Right lobe of liver (tissue), 6 donors: ENCODE measurements at regions not wholly inside any gene's neighbourhood (a gene's known extent, or its start where the extent isn't known, plus 50 kb on each side); places are given as distances from the start of the nearest gene placed in this dataset.

Experiments used
- ATAC-seq, 4 donors: fragments of 200-7000 bp; cut with Tn5 transposase; one replicate each; pipeline ENCODE4 v1.9.1; 2020; ENCODE audit warnings: mild to moderate bottlenecking in 4 of 4, moderate library complexity in 4 of 4
- DNase-seq, 3 donors: peaks; one replicate each; pipeline ENCODE4 v3.0.0-alpha.2; 2020
- H3K27ac ChIP-seq, 3 donors: fragments of 200-600 bp; one replicate each; pipeline ENCODE4 v1.8.0; 2022
- H3K27me3 ChIP-seq, 2 donors: fragments of 200-600 bp; one replicate each; pipeline ENCODE4 v1.8.0; 2022
- H3K36me3 ChIP-seq, 4 donors: fragments of 200-600 bp; sonication (generic) in 1 of 4; one replicate each; pipeline versions ENCODE4 v1.5.1 to v1.8.0; 2017 to 2022; ENCODE audit warnings: control low read depth in 1 of 4
- H3K4me1 ChIP-seq, 4 donors: fragments of 200-600 bp; sonication (generic) in 1 of 4; one replicate each; pipeline versions ENCODE4 v1.5.1 to v1.8.0; 2017 to 2022; ENCODE audit warnings: control low read depth in 1 of 4
- H3K4me3 ChIP-seq, 3 donors: fragments of 200-600 bp; one replicate each; pipeline ENCODE4 v1.8.0; 2022
- H3K9me3 ChIP-seq, 4 donors: fragments of 200-600 bp; sonication (generic) in 1 of 4; one replicate each; pipeline versions ENCODE4 v1.5.1 to v1.8.0; 2017 to 2022; ENCODE audit warnings: control low read depth in 1 of 4
- POLR2A ChIP-seq: fragments of 450-650 bp; IDR thresholded peaks from one replicate; pipeline ENCODE4 v1.6.1; 2017; ENCODE audit warnings: antibody characterized with exemption, mild to moderate bottlenecking
- WGBS: methylation state at CpG from one replicate; pipeline ENCODE4 v1.1.6; 2018; ENCODE audit warnings: low coverage, low lambda C conversion rate; ENCODE audit not compliant: insufficient coverage; ENCODE audit errors: missing lambda C conversion rate; 5-methylcytosine and 5-hydroxymethylcytosine counted together
- intact Hi-C, 2 donors: fragments of 100-400 bp; cut with DNase I; formaldehyde crosslinking; loops; one replicate each; pipeline versions ENCODE4 v1.11.2 to v1.14.1; 2022
- TF ChIP-seq, protein P1 (sequence below), 4 donors: fragments of 200-600 bp in 3 of 4; fragments of 450-650 bp in 1 of 4; IDR thresholded peaks; one replicate each; pipeline versions ENCODE4 v1.5.1 to v1.8.0; 2016 to 2022; ENCODE audit warnings: antibody characterized with exemption in 4 of 4, mild to moderate bottlenecking in 2 of 4
- donor health status: DM: no; HTN: yes; CAD: no.
- donor health status: DM: no; HTN: no; CAD: no.
- donor health status: DM: no; HTN: no; CAD: no.
- donor health status: DM: no; HTN: yes; CAD: no.
- donor health status: DM: no; HTN: yes; CAD: no.

- Histone ChIP-seq H3K36me3 (no peaks in the 10 kb centered on the region), H3K4me3 (no peak overlapping the region), H3K27me3 (no peaks in the 10 kb centered on the region), H3K4me1 (no peaks in the 10 kb centered on the region), H3K9me3 (no peaks in the 10 kb centered on the region), H3K27ac (no peak overlapping the region)
- no peak for ATAC-seq
- WGBS, result 8% methylated on average over 3 of the region's 3 CpGs
- TF ChIP-seq POLR2A, result no peak
- TF ChIP-seq, protein P1, sequence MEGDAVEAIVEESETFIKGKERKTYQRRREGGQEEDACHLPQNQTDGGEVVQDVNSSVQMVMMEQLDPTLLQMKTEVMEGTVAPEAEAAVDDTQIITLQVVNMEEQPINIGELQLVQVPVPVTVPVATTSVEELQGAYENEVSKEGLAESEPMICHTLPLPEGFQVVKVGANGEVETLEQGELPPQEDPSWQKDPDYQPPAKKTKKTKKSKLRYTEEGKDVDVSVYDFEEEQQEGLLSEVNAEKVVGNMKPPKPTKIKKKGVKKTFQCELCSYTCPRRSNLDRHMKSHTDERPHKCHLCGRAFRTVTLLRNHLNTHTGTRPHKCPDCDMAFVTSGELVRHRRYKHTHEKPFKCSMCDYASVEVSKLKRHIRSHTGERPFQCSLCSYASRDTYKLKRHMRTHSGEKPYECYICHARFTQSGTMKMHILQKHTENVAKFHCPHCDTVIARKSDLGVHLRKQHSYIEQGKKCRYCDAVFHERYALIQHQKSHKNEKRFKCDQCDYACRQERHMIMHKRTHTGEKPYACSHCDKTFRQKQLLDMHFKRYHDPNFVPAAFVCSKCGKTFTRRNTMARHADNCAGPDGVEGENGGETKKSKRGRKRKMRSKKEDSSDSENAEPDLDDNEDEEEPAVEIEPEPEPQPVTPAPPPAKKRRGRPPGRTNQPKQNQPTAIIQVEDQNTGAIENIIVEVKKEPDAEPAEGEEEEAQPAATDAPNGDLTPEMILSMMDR (IDR thresholded peaks at IDR 0.05), result no peak
- intact Hi-C loops, result no loop called here
- DNase-seq, result no peak
These were observed 87.8 kb upstream of the TLR4 start for GRCh38 chr9:117616431-117616831.

DNA sequence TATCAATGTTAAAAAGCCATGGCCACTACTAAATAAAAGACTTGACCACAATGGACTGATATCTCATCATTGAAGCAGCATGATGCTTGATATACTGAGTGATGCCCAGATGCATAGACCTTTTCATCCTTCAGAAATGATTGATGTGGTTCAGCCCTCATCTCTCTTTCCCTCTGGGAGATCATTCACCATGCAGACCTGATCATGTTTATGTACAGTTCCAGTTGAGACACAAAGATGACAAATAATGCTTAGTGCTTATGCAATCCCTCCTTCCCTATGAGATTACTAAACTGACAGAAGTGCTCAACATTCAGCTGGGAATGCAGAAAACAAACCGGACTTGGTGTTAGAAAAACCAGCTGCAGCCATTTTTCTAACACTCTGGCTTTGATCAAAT is 91.9 kb upstream of the TLR4 start:
- DNase-seq (no peak), ATAC-seq (no peak)
- TF ChIP-seq POLR2A, result no peak
- TF ChIP-seq, protein P1 (IDR thresholded peaks at IDR 0.05), result no peak
- Histone ChIP-seq H3K27me3 (no peaks in the 10 kb centered on the region), H3K9me3 (no peaks in the 10 kb centered on the region), H3K4me3 (no peak overlapping the region), H3K36me3 (no peaks in the 10 kb centered on the region), H3K27ac (no peak overlapping the region), H3K4me1 (no peaks in the 10 kb centered on the region)
- intact Hi-C loops, result no loop called here
- WGBS, result 36% methylated on average over 1 of the region's 1 CpG

GRCh38 chr9:117597977-117598376 is 106.2 kb upstream of the TLR4 start:
- intact Hi-C loops, result no loop called here
- no peak overlapping the region for H3K4me3 ChIP-seq
- no peaks in the 10 kb centered on the region for H3K27me3 ChIP-seq
- H3K9me3 ChIP-seq, result no peaks in the 10 kb centered on the region
- H3K36me3 ChIP-seq, result no peaks in the 10 kb centered on the region
- no peak for DNase-seq
- H3K4me1 ChIP-seq, result no peaks in the 10 kb centered on the region
- no peak for TF ChIP-seq POLR2A
- TF ChIP-seq, protein P1 (IDR thresholded peaks at IDR 0.05), result no peak
- no peak for ATAC-seq
- H3K27ac ChIP-seq, result no peak overlapping the region
- 77% methylated on average over 2 of the region's 2 CpGs for WGBS

DNA sequence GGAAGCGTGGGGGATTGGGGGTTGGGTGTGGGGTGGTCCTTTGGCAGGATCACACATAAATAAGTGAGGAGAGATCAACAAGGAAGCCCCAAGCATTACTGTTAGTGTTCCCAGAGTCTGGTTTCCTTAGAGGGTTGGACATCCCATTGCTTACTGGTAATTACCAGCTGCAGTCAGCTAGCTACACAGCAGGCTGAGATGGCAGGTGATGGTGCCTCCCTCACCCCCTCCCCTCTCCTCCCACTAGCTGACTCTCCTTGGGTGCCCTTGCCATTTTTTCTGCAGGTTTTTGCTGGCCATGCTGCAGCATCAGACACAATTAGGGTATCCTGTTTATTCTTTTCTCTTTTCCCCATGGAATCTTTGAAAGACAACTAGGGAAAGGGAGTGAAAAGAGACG is 107.5 kb upstream of the TLR4 start:
- Histone ChIP-seq H3K27ac (no peak overlapping the region), H3K36me3 (no peaks in the 10 kb centered on the region), H3K27me3 (no peaks in the 10 kb centered on the region), H3K4me3 (no peak overlapping the region), H3K4me1 (no peaks in the 10 kb centered on the region), H3K9me3 (no peaks in the 10 kb centered on the region)
- intact Hi-C loops, result no loop called here
- TF ChIP-seq, protein P1 (IDR thresholded peaks at IDR 0.05), result no peak
- no peak for TF ChIP-seq POLR2A
- ATAC-seq (no peak), DNase-seq (no peak)
- WGBS, result 36% methylated on average over 2 of the region's 2 CpGs

DNA sequence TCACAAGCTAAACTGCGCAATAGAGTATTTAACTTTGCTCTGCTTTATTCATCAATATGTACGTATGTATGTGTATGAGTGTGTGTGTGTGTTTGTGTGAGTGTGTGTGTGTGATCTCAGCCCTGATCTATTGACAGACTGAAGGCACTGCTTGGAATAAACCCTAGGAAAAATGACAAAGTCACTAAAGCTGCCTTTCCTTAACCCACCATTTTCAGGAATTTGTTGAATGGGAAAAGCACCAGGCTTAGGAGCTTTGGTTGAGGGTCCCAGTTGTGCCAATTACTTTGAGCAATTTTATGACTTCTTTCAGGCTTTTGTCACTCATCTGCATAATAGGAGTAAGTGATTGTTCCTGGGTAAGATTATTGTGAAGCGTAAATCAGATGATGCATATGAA is 108.6 kb upstream of the TLR4 start:
- WGBS, result 82% methylated on average over 3 of the region's 3 CpGs
- no peak for DNase-seq
- Histone ChIP-seq H3K4me1 (no peaks in the 10 kb centered on the region), H3K9me3 (no peaks in the 10 kb centered on the region), H3K27ac (no peak overlapping the region), H3K27me3 (no peaks in the 10 kb centered on the region), H3K36me3 (no peaks in the 10 kb centered on the region), H3K4me3 (no peak overlapping the region)
- intact Hi-C loops, result no loop called here
- TF ChIP-seq POLR2A, result no peak
- TF ChIP-seq, protein P1 (IDR thresholded peaks at IDR 0.05), result no peak
- ATAC-seq, result no peak
